GM20000 (cell line): ENCODE measurements at regions not wholly inside any gene's neighbourhood (a gene's known extent, or its start where the extent isn't known, plus 50 kb on each side); places are given as distances from the start of the nearest gene placed in this dataset.

Experiments used
- DNase-seq: peaks from one replicate; pipeline ENCODE4 v3.0.0; 2012; ENCODE audit warnings: low spot score
- TF ChIP-seq, protein P1 (sequence below): IDR thresholded peaks from 2 replicates; pipeline ENCODE4 v1.5.1; 2012; ENCODE audit warnings: mild to moderate bottlenecking, control low read depth; ENCODE audit errors: extremely low read depth, missing control alignments

GRCh38 chr6:79353226-79353625, 118.7 kb upstream of the HMGN3 start:
- no peak for DNase-seq
- TF ChIP-seq, protein P1, sequence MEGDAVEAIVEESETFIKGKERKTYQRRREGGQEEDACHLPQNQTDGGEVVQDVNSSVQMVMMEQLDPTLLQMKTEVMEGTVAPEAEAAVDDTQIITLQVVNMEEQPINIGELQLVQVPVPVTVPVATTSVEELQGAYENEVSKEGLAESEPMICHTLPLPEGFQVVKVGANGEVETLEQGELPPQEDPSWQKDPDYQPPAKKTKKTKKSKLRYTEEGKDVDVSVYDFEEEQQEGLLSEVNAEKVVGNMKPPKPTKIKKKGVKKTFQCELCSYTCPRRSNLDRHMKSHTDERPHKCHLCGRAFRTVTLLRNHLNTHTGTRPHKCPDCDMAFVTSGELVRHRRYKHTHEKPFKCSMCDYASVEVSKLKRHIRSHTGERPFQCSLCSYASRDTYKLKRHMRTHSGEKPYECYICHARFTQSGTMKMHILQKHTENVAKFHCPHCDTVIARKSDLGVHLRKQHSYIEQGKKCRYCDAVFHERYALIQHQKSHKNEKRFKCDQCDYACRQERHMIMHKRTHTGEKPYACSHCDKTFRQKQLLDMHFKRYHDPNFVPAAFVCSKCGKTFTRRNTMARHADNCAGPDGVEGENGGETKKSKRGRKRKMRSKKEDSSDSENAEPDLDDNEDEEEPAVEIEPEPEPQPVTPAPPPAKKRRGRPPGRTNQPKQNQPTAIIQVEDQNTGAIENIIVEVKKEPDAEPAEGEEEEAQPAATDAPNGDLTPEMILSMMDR, result no peak

- DNase-seq, result no peak
- TF ChIP-seq, protein P1, result no peak
Observed at GRCh38 chr6:79338493-79338892, 104.0 kb upstream of the HMGN3 start.

DNA sequence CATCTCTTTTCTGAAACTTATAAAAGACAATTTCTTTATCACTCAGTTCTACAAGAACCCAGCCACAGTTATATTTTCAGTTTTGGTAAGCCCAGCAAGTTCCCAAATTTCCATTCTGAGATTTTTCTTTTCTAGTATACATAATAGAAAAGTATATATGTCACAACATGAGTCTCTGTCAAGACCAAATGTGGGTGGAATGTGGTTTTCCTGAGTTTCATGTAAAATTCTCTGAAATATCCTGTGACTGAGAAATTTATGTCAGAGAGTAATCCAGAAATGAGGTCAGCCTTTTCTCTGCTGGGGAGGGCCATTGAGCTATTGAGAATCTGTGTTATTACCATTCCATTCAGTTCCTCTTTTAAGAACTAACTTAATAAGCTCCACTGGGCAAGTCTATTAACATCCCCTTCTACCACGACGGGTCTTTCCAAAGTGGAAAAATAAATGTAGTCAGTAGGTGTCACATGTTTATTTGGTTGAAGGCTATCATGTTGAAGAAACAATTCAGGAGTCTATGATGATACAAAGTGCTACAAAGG, 100.7 kb upstream of the HMGN3 start:
- TF ChIP-seq, protein P1, result no peak
- DNase-seq, result peak; percentile 46

DNA sequence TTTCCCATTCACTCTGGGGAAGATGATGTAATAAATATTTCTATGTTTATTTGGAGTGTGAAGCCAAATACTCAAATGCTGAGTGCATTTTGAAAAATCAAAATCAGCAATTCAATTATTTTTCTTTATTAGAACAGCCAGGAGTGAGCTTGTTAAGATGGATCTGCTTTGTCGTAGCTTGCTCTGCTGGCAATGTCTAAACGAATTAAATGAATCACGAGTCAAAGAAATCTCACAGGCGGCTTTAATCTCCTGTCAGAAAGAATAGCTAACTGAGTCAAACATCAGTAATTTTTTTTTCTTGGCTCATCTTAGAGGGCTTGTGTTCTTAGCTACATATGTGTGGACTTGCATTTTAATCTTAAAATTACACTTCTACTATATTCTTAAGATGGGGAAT, 100.2 kb upstream of the HMGN3 start:
- no peak for DNase-seq
- TF ChIP-seq, protein P1, result no peak

DNA sequence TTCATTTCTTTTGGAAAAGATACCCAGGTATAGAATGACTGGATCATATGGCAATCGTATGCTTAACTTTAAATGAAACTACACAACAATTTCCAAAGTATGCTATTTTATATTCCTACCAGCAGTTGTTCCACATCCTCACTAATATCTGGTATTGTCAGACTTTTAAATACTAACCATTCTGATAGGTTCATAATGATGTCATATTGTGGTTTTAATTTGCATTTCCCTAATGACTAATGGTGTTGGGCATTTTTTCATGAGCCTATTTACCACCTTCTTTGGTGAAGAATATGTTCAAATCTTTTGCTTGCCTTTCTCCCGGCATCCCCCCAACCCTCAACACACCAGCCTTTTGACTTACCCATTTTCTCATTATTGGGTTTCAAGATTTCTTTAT, 96.2 kb upstream of the HMGN3 start:
- TF ChIP-seq, protein P1, result no peak
- no peak for DNase-seq

DNA sequence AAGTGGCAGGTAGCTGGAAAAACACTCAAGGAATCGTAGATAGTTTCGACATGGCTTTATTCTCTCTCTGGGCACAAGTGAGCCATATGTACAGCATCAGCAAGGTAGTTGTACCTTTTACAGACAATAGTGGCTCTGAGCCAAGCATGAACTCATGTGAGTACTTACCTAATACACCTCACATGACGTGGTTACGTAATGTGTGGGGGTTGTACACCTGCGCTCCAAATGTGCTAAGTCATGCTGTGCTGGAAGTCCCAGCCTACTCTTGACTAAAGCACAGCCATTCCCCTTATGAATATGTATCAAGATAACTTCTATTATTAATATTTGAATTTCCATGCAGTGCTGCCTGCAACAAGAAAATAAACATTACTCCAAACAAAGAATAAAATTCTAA, 78.8 kb upstream of the HMGN3 start:
- DNase-seq, result no peak
- TF ChIP-seq, protein P1, result no peak

DNA sequence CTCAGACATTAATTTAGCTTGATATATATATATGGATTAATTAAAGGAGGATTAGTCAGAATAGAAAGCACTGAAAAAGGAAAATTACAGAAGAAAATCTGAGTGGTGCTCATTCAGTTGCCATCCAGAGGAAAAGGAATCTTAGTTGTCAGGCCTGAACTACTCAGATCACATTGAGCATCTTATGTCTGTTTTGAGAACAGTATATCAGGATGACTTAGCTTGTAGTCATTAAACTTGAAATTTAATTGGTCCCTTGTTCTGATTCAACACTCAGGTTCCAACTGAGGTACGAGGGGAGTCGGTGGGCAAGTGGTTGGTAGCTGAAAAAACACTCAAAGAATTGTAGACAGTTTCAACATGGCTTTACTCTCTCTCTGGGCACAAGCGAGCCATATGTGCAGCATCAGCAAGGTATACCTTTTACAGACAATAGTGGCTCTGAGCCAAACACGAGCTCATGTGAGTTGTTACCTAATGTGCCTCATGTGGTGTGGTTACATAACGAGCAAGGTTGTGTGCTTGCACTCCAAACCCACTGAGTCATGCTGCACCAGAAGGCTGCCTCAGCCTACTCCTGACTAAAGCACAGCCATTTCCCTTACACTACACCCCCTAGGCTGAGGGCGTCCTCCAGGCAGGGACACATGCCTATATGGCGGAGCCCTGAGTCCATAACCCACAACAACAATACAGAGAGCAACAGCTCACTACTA, 73.0 kb upstream of the HMGN3 start:
- TF ChIP-seq, protein P1, result no peak
- no peak for DNase-seq
